GM11168 (cell line): ENCODE measurements at regions not wholly inside any gene's neighbourhood (a gene's known extent, or its start where the extent isn't known, plus 50 kb on each side); places are given as distances from the start of the nearest gene placed in this dataset.

Source experiments
- in situ Hi-C: fragments of 300-500 bp; cut with MboI; formaldehyde crosslinking; loops from one replicate; pipeline ENCODE4 v1.12.0; 2022; ENCODE audit warnings: low sequenced_read_pairs; ENCODE audit not compliant: unreplicated experiment

DNA sequence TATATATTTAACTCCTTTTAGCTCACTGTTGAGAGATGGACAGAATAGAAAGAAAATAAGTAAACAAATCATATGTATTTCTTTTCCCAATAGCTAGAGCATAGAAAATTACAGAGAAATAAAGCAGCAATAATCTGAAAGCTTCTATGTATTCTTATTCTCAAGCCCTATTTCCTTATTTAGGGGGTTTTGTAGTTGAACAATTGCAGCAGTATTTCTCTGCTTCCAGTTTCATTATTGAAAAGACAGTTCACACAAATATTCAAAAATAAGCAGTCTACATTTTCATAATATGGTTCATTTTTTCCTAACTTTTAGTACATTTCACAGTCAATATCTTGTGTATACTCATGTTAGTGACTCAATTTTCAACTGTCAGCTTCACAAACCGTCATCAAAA is 638.2 kb downstream of the MRPL39 start:
- in situ Hi-C loops = no loop called here

DNA sequence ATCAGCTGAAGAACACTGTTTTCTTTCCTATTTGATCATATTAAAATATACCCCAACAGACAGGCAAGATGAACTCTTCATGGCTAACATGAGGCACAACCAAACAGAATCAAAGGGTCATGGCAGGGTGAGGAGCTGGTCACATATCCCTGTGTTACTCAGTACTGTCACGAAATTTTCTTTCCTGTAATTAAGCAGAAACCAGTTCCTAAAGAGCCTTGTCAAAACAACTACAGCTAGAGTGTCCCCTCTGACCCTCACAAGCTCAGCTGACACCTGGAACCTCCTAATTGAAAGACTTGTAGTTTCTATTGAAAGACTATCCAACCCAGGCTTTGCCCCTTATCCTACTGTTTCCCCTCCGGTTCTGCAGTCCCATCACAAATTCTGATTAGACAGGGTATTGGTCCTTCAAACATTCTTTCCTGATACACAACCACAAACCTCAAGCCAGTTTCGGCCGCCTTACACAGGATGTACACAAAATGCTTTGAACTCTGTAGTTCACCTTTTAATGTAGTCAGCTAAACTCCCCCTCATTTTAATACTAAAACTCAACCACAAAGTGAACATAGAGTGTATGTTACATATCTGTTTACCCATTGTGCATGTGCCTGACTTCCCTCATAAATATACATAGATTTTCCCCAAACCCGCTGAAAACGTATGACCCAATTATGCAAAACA is 651.9 kb downstream of the MRPL39 start:
- in situ Hi-C loops = no loop called here

- in situ Hi-C loops = no loop called here
Observed at GRCh38 chr21:24948186-24948585, 659.1 kb downstream of the MRPL39 start.

DNA sequence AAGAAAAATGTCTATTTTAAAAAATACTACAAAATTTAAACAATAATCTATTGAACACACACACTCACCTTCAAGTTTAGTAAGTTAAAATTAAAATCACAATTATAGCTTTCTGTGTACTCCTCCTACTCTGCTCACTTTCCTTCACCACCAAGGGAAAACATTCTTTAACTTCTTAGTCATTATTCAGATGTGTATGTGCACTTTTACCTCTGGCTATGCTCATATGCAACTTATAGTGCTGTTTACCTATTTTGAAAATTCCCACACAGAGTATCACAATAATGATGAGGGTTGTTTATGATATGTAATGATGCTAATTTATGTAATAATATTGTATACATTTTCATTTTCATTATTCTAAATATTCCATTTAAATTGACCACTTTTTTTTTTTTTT is 661.4 kb downstream of the MRPL39 start:
- in situ Hi-C loops = no loop called here

- in situ Hi-C loops = no loop called here
Observed at GRCh38 chr21:24941316-24942185, 665.7 kb downstream of the MRPL39 start.

DNA sequence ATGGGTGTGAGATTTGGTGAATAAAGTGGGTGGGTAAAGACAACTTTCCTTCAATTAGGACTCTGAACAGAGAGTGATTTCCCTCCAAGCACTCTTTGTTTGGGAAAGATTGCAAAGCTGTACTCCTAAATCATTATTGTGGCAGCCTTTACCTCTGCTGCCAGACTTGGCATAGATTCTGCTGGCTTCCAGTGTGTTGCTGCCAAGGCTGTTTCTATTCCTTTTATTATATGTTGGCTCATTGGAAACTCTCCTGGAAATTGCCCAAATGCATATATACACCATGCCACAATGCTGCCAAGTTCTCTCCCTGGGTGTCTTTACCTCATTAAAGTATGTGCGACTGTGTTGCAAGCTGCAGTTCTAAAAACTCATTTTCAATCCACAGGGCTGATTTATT is 668.0 kb downstream of the MRPL39 start:
- in situ Hi-C loops = no loop called here

DNA sequence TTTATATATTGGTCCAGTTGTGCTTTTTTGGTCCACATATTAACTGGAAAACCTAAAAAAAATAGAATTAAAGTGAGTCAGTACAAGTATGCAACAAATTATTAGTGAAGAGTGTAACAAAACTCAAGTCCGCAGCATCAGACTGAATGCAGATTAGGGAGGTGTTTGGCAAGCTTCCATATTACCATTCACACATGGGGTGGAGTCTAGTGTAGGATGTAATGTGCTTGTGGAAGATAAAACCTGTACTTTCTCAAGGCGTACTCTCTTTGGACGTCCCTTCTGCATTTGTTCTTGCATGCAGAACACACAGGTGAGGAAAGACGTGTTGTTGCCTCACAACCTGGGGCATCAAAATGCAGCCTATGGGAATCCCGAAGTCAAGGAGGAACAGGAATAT is 668.7 kb downstream of the MRPL39 start:
- in situ Hi-C loops = no loop called here

GRCh38 chr21:24935991-24936390 is 671.3 kb downstream of the MRPL39 start:
- in situ Hi-C loops = no loop called here

- in situ Hi-C loops = no loop called here
Observed at GRCh38 chr21:24910591-24910990, 696.7 kb downstream of the MRPL39 start.

GRCh38 chr21:24903994-24904635 is 703.2 kb downstream of the MRPL39 start:
- in situ Hi-C loops = no loop called here

- in situ Hi-C loops = loop anchor here (5.0 to 25.0 kb wide), 2 partner anchors 138 to 413 kb away; no protein-coding TSS in a partner anchor
Observed at GRCh38 chr21:24899138-24899537, 708.1 kb downstream of the MRPL39 start.

DNA sequence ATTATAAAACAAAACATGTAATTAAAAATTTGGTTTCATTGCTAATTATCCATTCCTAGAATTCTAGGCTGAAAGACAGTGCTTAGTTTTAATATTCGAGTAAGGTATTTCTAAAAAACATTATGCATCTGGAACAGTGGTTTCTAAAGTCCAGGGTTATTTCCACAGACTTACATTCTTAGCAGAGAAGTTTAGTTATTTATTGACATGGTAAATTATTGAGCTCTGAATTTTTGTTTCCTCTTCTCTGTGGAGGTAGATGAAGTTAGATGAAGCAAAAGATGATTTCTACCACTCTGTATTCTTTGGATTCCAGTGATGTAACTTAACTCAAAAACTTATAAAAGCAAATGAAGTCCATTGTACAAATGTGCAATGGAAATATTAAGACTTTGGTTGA is 709.4 kb downstream of the MRPL39 start:
- in situ Hi-C loops = loop anchor here (5.0 to 25.0 kb wide), 2 partner anchors 139 to 414 kb away; no protein-coding TSS in a partner anchor

DNA sequence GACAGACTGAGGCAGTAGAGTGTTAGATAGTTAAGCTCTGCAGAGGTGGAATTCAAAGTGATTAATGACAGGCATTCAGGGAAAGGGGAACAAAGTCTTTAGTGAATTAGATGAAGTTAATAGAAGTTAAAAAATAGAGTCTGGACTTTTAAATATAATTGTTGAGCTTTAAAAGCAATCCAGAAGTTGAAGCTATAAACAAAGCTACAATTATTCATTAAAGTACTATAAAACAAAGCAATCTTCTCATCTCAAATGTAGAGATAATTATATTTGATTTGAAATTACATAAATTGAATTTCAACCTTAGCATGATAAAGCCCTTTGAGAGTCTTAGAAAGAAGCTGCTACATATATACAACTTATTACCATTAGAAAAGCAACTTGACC is 710.6 kb downstream of the MRPL39 start:
- in situ Hi-C loops = loop anchor here (5.0 to 25.0 kb wide), 2 partner anchors 141 to 416 kb away; no protein-coding TSS in a partner anchor

DNA sequence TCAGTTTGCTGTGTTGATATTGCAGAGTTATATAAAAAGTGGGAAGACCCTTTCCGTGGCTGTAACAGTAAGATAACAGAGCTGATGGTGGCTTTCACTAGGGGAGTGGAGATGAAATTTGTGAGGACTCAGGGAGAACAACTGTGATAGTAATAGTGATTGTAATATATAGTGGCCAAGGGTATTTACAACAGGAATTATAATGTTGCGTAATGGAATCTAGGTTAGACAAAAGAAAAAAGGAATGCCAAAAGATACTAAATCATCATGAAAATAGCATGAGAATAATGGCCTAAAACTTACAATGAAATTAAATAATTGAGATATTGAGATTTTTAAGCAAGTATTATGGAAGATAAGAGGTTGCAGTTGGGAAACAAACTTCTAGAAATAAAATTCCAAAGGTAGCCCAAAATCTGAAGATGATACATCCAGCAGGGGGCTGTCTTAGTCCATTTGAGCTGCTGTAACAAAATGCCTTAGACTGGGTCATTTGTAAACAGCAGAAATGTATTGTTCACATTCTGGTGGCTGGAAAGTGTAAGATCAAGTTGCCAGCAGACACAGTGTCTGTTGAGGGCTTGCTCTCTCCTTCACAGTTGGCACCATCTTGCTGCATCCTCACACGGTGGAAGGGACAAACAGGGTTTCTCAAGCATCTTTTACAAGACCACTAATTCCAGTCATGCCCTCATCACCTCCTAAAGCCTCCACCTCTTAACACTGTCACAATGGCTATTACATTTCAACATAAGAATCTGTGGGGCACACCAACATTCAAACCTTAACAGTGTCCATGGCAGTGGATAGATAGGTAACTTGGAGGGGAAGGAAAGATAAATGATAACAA is 711.2 kb downstream of the MRPL39 start:
- in situ Hi-C loops = loop anchor here (5.0 to 25.0 kb wide), 2 partner anchors 141 to 416 kb away; no protein-coding TSS in a partner anchor

DNA sequence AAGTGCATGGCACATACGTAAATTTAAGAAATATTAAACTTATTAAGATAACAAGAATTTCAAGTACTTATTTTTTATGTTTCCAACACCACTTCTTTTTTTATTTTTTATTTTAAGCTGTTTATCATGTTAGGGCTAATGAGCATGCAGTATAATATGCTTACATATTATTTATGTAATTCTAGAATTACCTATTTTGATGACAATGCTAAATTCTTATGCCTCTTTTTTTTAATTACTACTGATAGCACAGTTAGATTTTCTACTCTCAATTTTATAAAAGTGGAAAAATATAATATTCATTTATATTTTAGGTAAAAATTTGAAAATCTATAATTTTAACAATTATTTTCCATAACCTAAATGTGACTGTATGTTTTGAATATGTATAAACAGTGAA is 713.0 kb downstream of the MRPL39 start:
- in situ Hi-C loops = loop anchor here (25.0 kb wide), 1 partner anchor 418 kb away; no protein-coding TSS in a partner anchor

DNA sequence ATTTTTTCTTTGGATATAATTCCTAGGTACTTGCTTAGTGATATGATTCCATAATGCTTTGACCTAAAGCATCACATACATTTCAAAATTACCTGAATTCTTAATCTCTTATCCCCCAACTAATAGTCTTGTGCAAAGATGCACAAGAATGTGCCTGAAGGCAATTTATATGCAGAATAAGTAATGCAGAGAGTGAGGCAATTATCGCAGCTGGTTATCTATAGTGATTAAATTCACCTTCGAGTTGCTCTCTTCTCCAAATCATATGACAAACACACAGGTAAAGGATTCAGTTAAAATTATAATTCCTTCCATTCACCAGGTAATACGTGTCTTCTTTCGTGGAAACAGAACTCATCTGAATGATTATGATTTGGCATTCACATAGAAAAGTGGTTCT is 717.3 kb downstream of the MRPL39 start:
- in situ Hi-C loops = loop anchor here (25.0 kb wide), 1 partner anchor 422 kb away; no protein-coding TSS in a partner anchor

DNA sequence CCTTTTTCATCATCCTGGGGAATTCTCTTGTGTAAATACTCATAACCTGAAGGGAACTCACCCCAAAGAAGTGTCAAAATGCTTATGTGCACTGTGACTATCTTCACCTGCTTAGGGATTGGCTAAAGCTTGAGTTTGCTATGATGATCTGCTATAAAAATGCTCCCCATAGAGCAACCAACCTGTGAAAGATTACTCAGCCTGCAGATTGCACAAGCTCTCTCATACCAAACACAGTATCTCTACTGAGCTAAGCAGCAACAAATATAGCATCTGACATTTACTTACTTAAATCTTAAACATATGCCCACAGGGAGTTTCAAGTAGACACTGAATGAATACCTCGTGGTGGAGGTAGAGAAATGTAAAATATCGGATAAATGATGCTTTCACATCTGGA is 725.8 kb downstream of the MRPL39 start:
- in situ Hi-C loops = loop anchor here (25.0 kb wide), 1 partner anchor 431 kb away; no protein-coding TSS in a partner anchor

GRCh38 chr21:24870633-24871032 is 736.6 kb downstream of the MRPL39 start:
- in situ Hi-C loops = no loop called here

DNA sequence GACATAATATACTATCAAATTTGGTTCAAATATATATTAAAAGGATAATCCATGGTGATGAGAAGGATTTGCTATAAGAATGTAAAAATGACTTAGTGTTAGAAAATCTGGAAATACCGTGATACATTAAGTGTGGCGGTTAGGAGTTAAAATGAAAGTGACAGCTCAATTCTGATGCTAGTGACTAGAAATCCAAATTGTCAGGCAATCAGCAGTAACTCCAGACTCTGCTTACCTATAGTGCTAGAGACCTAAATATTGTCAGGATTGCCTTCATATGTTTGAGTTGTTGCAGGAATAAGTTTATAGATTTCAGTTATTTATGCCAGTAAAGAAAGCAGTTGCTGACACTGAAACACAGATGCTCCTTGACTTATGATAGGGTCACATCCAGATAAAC is 737.4 kb downstream of the MRPL39 start:
- in situ Hi-C loops = no loop called here

DNA sequence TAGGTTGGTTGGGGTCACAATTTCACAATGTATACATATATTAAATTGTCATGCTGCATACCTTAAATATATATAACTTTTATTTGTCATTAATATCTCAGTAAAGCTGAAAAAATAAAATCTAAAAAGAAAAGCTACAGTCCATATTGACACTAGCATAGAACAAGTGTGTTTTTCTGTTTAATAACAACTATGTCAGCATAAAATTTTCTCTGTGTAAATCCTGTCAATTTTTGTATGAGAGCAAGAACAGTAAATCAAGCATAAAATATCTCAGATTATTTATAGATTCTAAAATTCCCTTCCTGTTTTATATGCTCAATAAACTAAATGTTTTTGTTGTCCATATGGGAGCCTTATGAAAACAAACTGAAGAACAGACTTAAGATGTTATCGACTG is 739.2 kb downstream of the MRPL39 start:
- in situ Hi-C loops = no loop called here
